Endothelial cell of umbilical vein (primary cell): ENCODE measurements at regions not wholly inside any gene's neighbourhood (a gene's known extent, or its start where the extent isn't known, plus 50 kb on each side); places are given as distances from the start of the nearest gene placed in this dataset.

Experiments used
- BruUV-seq: library from RNA; stranded (reverse); fragments of 400-500 nt; replicated peaks from 2 replicates; lab custom pipeline; 2021; lab: Mats Ljungman, UMichigan
- CTCF ChIA-PET: fragments of 300-600, 350-600 bp; sonication (Branson Sonifier 250); formaldehyde crosslinking; loops from one replicate; lab custom pipeline; 2021; ENCODE audit warnings: antibody characterized with exemption, inconsistent platforms; lab: Charles Lee
- POLR2A ChIA-PET: fragments of 300-600, 350-600 bp; sonication (Branson Sonifier 250); formaldehyde crosslinking; loops from one replicate; lab custom pipeline; 2021; ENCODE audit warnings: antibody characterized with exemption, inconsistent platforms; lab: Charles Lee
- DNase-seq: peaks from one replicate; pipeline ENCODE4 v3.0.0-alpha.2; 2011; ENCODE audit warnings: low read depth, low spot score
- FAIRE-seq: peaks from 2 replicates; lab custom pipeline; 2011; peaks lifted over from hg19 to GRCh38; lab: Jason Lieb, UNC
- H2AFZ ChIP-seq: 2 replicates; pipeline ENCODE4 v1.6.0; 2012; ENCODE audit warnings: low read depth, low read length, control low read depth, inconsistent platforms
- H3K27ac ChIP-seq: 2 replicates; pipeline ENCODE4 v1.5.1; 2011; ENCODE audit warnings: low read depth, mild to moderate bottlenecking, control low read depth, low read length, moderate library complexity; ENCODE audit not compliant: insufficient read depth
- H3K27me3 ChIP-seq, 2 experiments: 2 replicates each; pipeline versions ENCODE4 v1.6.0 to v1.6.1; 2011; ENCODE audit warnings: low read length in 2 of 2, mixed read lengths in 1 of 2; ENCODE audit not compliant: control insufficient read depth in 2 of 2, insufficient read depth in 2 of 2
- H3K36me3 ChIP-seq, 2 experiments: 2 replicates in 1 of 2; 3 replicates in 1 of 2; pipeline ENCODE4 v1.5.1; 2011; ENCODE audit warnings: low read length in 2 of 2, mild to moderate bottlenecking in 1 of 2, moderate library complexity in 1 of 2; ENCODE audit not compliant: control insufficient read depth in 2 of 2, insufficient read depth in 2 of 2; ENCODE audit errors: extremely low read depth in 1 of 2
- H3K4me1 ChIP-seq: 3 replicates; pipeline ENCODE4 v1.5.1; 2011; ENCODE audit warnings: mild to moderate bottlenecking, low read length; ENCODE audit not compliant: control insufficient read depth, insufficient read depth; ENCODE audit errors: extremely low read depth
- H3K4me2 ChIP-seq: 2 replicates; pipeline ENCODE4 v1.6.1; 2011; ENCODE audit warnings: low read length, control low read depth, mixed read lengths; ENCODE audit not compliant: insufficient read depth
- H3K4me3 ChIP-seq, 3 experiments: fragments of 200-600 bp in 1 of 3; sonication (generic), shearing (Covaris generic) in 1 of 3; replicated peaks in 1 of 3; 2 replicates each; pipeline ENCODE4 v1.5.1; 2011 to 2016; ENCODE audit warnings: control low read depth in 3 of 3, low read length in 3 of 3, mild to moderate bottlenecking in 2 of 3, inconsistent platforms in 1 of 3, low read depth in 1 of 3, moderate library complexity in 1 of 3; ENCODE audit not compliant: insufficient read depth in 1 of 3
- H3K79me2 ChIP-seq: 2 replicates; pipeline ENCODE4 v1.6.0; 2012; ENCODE audit warnings: low read length, inconsistent platforms; ENCODE audit not compliant: control insufficient read depth, insufficient read depth
- H3K9ac ChIP-seq: replicated peaks from 2 replicates; pipeline ENCODE3; 2011; ENCODE audit warnings: low read length, control low read depth; ENCODE audit not compliant: insufficient read depth; ENCODE audit errors: extremely low read depth
- H3K9me1 ChIP-seq: replicated peaks from 3 replicates; pipeline ENCODE4 v1.6.0; 2011; ENCODE audit warnings: mild to moderate bottlenecking, low read length; ENCODE audit not compliant: control insufficient read depth, insufficient read depth; ENCODE audit errors: extremely low read depth
- H3K9me3 ChIP-seq: replicated peaks from 2 replicates; pipeline ENCODE4 v1.5.1; 2012; ENCODE audit warnings: low read length, inconsistent platforms; ENCODE audit not compliant: control insufficient read depth, insufficient read depth
- H4K20me1 ChIP-seq: replicated peaks from 2 replicates; pipeline ENCODE3; 2011; ENCODE audit warnings: mild to moderate bottlenecking, low read length; ENCODE audit not compliant: control insufficient read depth, insufficient read depth; ENCODE audit errors: extremely low read depth
- EZH2 ChIP-seq: IDR thresholded peaks from 2 replicates; pipeline ENCODE4 v1.6.1; 2012; ENCODE audit warnings: borderline replicate concordance, low read depth, mild to moderate bottlenecking, moderate library complexity, low read length, inconsistent platforms; ENCODE audit not compliant: severe bottlenecking
- FOS ChIP-seq: IDR thresholded peaks from 2 replicates; pipeline ENCODE4 v1.6.1; 2011; ENCODE audit warnings: mild to moderate bottlenecking, low read length, moderate library complexity, borderline replicate concordance; ENCODE audit not compliant: insufficient read depth
- GATA2 ChIP-seq: IDR thresholded peaks from 2 replicates; pipeline ENCODE4 v1.7.0; 2011; ENCODE audit warnings: low read depth, mild to moderate bottlenecking, moderate library complexity, mixed read lengths, low read length; ENCODE audit not compliant: insufficient read length, insufficient read depth
- JUN ChIP-seq: IDR thresholded peaks from 2 replicates; pipeline ENCODE4 v1.6.1; 2011; ENCODE audit warnings: borderline replicate concordance, low read depth; ENCODE audit not compliant: insufficient read length, insufficient read depth
- MYC ChIP-seq: IDR thresholded peaks from one replicate; pipeline ENCODE4 v1.6.1; 2011; ENCODE audit warnings: mild to moderate bottlenecking, low read depth, low read length
- POLR2A ChIP-seq: IDR thresholded peaks from 2 replicates; pipeline ENCODE4 v1.6.1; 2012; ENCODE audit warnings: low read depth, mild to moderate bottlenecking, control low read depth, low read length
- POLR2AphosphoS5 ChIP-seq: IDR thresholded peaks from 2 replicates; pipeline ENCODE4 v1.6.1; 2012; ENCODE audit warnings: low read depth, mild to moderate bottlenecking, control low read depth, low read length, moderate library complexity; ENCODE audit not compliant: insufficient read depth
- dilution Hi-C: fragments of 300-500 bp; cut with MboI; formaldehyde crosslinking; loops from one replicate; pipeline ENCODE4 v1.15.0; 2019; ENCODE audit warnings: low sequenced_read_pairs; ENCODE audit not compliant: extremely low pct_ligation_motif_present
- intact Hi-C: fragments of 100-400 bp; cut with micrococcal nuclease; formaldehyde crosslinking; loops from one replicate; pipeline ENCODE4 v1.10.0; 2022
- TF ChIP-seq, protein P1 (sequence below): IDR thresholded peaks from 2 replicates; pipeline ENCODE4 v1.6.1; 2011; ENCODE audit not compliant: insufficient read depth, insufficient read length
- TF ChIP-seq, protein P2 (sequence below), 2 donors: IDR thresholded peaks; 1 replicate in 1 of 2; 2 replicates in 1 of 2; pipeline ENCODE4 v1.5.1; 2011; ENCODE audit warnings: low read length in 2 of 2, mild to moderate bottlenecking in 2 of 2, moderate library complexity in 2 of 2, control low read depth in 1 of 2, inconsistent platforms in 1 of 2, low read depth in 1 of 2; ENCODE audit not compliant: insufficient read depth in 1 of 2; ENCODE audit errors: extremely low read depth in 1 of 2

DNA sequence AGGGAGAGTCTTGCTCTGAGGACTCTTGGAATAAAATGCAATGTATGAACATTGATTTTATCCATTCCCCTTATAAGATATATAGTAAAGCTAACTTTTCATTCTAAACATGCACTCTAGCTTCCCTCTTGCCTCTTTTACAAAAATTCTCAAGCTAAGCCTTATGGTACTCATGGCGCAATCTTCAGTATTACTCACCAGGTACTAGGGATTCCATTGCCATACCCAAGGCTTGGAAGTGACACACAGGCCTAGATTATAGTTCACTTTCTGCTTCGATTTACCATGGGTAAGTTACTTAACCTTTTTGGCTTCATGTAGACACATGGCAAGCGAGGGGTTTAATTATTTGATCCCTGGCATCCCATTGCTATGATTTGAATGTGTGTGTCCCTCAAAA, 331.5 kb downstream of the LRIG3 start:
- no peak overlapping the region for H2AFZ ChIP-seq
- ChIA-PET POLR2A (no interaction called here), CTCF (interaction anchor here (1.0 kb wide), 1 partner anchor 26 kb away, joined by 3 read pairs; no protein-coding TSS in a partner anchor)
- no peaks in the 10 kb centered on the region for H3K27me3 ChIP-seq
- no peaks in the 10 kb centered on the region for H3K4me1 ChIP-seq
- no peak overlapping the region for H3K4me2 ChIP-seq
- H4K20me1 ChIP-seq, result no peaks in the 10 kb centered on the region
- intact Hi-C loops, result no loop called here
- dilution Hi-C loops, result no loop called here
- H3K27ac ChIP-seq, result no peak overlapping the region
- H3K79me2 ChIP-seq, result no peaks in the 10 kb centered on the region
- TF ChIP-seq, protein P1, sequence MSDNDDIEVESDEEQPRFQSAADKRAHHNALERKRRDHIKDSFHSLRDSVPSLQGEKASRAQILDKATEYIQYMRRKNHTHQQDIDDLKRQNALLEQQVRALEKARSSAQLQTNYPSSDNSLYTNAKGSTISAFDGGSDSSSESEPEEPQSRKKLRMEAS, result no peak
- TF ChIP-seq, protein P2, sequence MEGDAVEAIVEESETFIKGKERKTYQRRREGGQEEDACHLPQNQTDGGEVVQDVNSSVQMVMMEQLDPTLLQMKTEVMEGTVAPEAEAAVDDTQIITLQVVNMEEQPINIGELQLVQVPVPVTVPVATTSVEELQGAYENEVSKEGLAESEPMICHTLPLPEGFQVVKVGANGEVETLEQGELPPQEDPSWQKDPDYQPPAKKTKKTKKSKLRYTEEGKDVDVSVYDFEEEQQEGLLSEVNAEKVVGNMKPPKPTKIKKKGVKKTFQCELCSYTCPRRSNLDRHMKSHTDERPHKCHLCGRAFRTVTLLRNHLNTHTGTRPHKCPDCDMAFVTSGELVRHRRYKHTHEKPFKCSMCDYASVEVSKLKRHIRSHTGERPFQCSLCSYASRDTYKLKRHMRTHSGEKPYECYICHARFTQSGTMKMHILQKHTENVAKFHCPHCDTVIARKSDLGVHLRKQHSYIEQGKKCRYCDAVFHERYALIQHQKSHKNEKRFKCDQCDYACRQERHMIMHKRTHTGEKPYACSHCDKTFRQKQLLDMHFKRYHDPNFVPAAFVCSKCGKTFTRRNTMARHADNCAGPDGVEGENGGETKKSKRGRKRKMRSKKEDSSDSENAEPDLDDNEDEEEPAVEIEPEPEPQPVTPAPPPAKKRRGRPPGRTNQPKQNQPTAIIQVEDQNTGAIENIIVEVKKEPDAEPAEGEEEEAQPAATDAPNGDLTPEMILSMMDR (IDR thresholded peaks at IDR 0.05; ENCODE audit: extremely low read depth in 1 of 2, insufficient read depth in 1 of 2, low read depth in 1 of 2, low read length in 2 of 2), result no peak
- TF ChIP-seq POLR2AphosphoS5, result no peak
- TF ChIP-seq FOS, result no peak
- TF ChIP-seq GATA2, result no peak
- no peak for TF ChIP-seq POLR2A
- no peak for TF ChIP-seq MYC
- no peak for TF ChIP-seq JUN
- no peak for TF ChIP-seq EZH2
- H3K4me3 ChIP-seq, result no peak overlapping the region
- no TSS peak for BruUV-seq
- H3K9ac ChIP-seq, result no peak overlapping the region
- H3K36me3 ChIP-seq, result no peaks in the 10 kb centered on the region
- H3K9me1 ChIP-seq, result no peaks in the 10 kb centered on the region
- DNase-seq (no peak), FAIRE-seq (no peak)
- no peaks in the 10 kb centered on the region for H3K9me3 ChIP-seq
